Sigmoid colon (tissue), 6 donors: ENCODE measurements at regions not wholly inside any gene's neighbourhood (a gene's known extent, or its start where the extent isn't known, plus 50 kb on each side); places are given as distances from the start of the nearest gene placed in this dataset.

ENCODE experiments used
- DNase-seq: peaks from one replicate; pipeline ENCODE4 v3.0.0-alpha.2; 2019
- H3K27ac ChIP-seq, 4 donors: fragments of 200-600 bp; sonication (generic); one replicate each; pipeline ENCODE4 v1.5.1; 2016 to 2019; ENCODE audit warnings: mild to moderate bottlenecking in 1 of 4
- H3K27me3 ChIP-seq, 3 donors: fragments of 200-600 bp; sonication (generic); one replicate each; pipeline ENCODE4 v1.5.1; 2019; ENCODE audit warnings: mild to moderate bottlenecking in 1 of 3
- H3K36me3 ChIP-seq, 4 donors: fragments of 200-600 bp; sonication (generic); one replicate each; pipeline ENCODE4 v1.5.1; 2016 to 2019
- H3K4me1 ChIP-seq, 4 donors: fragments of 200-600 bp; sonication (generic); one replicate each; pipeline ENCODE4 v1.5.1; 2017 to 2019
- H3K4me3 ChIP-seq, 4 donors: fragments of 200-600 bp; sonication (generic); one replicate each; pipeline ENCODE4 v1.5.1; 2017 to 2019; ENCODE audit warnings: mild to moderate bottlenecking in 2 of 4, moderate library complexity in 1 of 4
- H3K9me3 ChIP-seq, 4 donors: fragments of 200-600 bp in 3 of 4; sonication (generic) in 3 of 4; one replicate each; pipeline versions ENCODE4 v1.5.1 to v1.6.1; 2013 to 2019
- CTCF ChIP-seq, 4 experiments: fragments of 450-650 bp in 3 of 4; fragments of 200-600 bp in 1 of 4; IDR thresholded peaks; one replicate each; pipeline ENCODE4 v1.5.1; 2016 to 2019; ENCODE audit warnings: antibody characterized with exemption in 4 of 4, mild to moderate bottlenecking in 3 of 4, moderate library complexity in 2 of 4
- EP300 ChIP-seq, 4 donors: sonication (generic); formaldehyde crosslinking; IDR thresholded peaks; one replicate each; pipeline ENCODE4 v1.6.1; 2017; ENCODE audit warnings: antibody characterized with exemption in 4 of 4
- POLR2A ChIP-seq, 2 donors: fragments of 450-650 bp; IDR thresholded peaks; one replicate each; pipeline ENCODE4 v1.6.1; 2016; ENCODE audit warnings: antibody characterized with exemption in 2 of 2, mild to moderate bottlenecking in 2 of 2, moderate library complexity in 2 of 2
- POLR2AphosphoS5 ChIP-seq, 4 donors: sonication (generic); formaldehyde crosslinking; IDR thresholded peaks; one replicate each; pipeline ENCODE4 v1.6.1; 2017; ENCODE audit warnings: antibody characterized with exemption in 4 of 4
- WGBS, 2 donors: extraction: QIAGEN DNeasy Blood & Tissue Kit; methylation state at CpG; one replicate each; pipeline ENCODE4 v1.1.7; 2013; 5-methylcytosine and 5-hydroxymethylcytosine counted together
- intact Hi-C: fragments of 100-400 bp; cut with DNase I; formaldehyde crosslinking; loops from one replicate; pipeline ENCODE4 v1.15.1; 2023
- donor health status: healthy with polysubstance abuse.
- donor health status: healthy.

DNA sequence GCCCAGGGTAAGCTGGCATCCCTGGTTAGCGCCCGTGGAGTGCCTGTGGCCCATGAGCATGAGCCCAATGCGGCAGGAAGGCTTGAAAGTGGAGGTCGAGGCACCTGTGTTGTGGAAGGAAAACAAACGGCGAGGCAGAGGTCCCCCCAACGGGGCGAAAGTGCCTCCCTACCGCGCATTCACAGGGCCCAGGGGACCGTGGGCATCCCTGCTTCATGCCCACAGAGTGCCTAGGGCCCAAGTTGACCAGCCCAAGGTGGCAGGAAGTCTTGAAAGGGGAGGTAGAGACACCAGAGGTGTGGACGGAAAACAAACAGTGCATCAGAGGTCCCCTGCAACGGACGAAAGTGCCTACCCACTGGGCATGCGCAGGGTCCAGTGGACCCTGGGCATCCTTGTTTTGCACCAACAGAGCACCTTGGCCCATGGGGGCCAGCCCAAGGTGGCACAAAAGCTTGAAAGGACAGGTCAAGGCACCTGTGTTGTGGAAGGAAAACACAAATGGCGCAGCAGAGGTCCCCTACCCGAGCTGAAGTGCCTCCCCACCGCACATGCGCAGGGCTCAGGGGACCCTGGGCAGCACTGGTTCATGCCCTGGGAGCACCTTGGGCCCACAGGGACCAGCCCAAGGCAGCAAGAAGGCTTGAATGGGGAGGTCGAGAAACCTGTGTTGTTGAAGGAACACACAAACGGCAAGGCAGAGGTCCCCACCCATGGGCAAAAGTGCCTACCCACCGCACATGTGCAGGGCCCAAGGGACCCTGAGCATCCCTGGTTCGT lies 377.5 kb downstream of the ALG10 start:
- peaks cover 3 to 23% (median 4%) of the 10 kb centered on the region in 4 donors for H3K9me3 ChIP-seq
- intact Hi-C loops: no loop called here
- TF ChIP-seq POLR2A (IDR thresholded peaks at IDR 0.05) (no peak), CTCF (IDR thresholded peaks at IDR 0.05) (no peak), EP300 (IDR thresholded peaks at IDR 0.05) (no peak), POLR2AphosphoS5 (IDR thresholded peaks at IDR 0.05) (no peak)
- no peaks in the 10 kb centered on the region for H3K4me1 ChIP-seq
- H3K36me3 ChIP-seq: no peaks in the 10 kb centered on the region
- peaks cover 0 to 10% (median 0%) of the 10 kb centered on the region in 3 donors for H3K27me3 ChIP-seq
- H3K4me3 ChIP-seq: no peak overlapping the region
- no peak overlapping the region for H3K27ac ChIP-seq
- peak; percentile 45 for DNase-seq
- WGBS, 2 donors: 73 to 75% methylated on average over 23 of the region's 23 CpGs

- 78 to 82% methylated on average over 12 of the region's 12 CpGs for WGBS, 2 donors
- no peaks in the 10 kb centered on the region for H3K36me3 ChIP-seq
- H3K4me3 ChIP-seq: no peak overlapping the region
- H3K9me3 ChIP-seq: peaks cover 4 to 25% (median 6%) of the 10 kb centered on the region in 4 donors
- peak; percentile 59 for DNase-seq
- intact Hi-C loops: no loop called here
- no peak overlapping the region for H3K27ac ChIP-seq
- H3K27me3 ChIP-seq: peaks cover 0 to 4% (median 0%) of the 10 kb centered on the region in 3 donors
- H3K4me1 ChIP-seq: no peaks in the 10 kb centered on the region
- TF ChIP-seq EP300 (IDR thresholded peaks at IDR 0.05) (no peak), CTCF (IDR thresholded peaks at IDR 0.05) (no peak), POLR2AphosphoS5 (IDR thresholded peaks at IDR 0.05) (no peak), POLR2A (IDR thresholded peaks at IDR 0.05) (no peak)
Measured at GRCh38 chr12:34400411-34400881, 378.1 kb downstream of the ALG10 start.

DNA sequence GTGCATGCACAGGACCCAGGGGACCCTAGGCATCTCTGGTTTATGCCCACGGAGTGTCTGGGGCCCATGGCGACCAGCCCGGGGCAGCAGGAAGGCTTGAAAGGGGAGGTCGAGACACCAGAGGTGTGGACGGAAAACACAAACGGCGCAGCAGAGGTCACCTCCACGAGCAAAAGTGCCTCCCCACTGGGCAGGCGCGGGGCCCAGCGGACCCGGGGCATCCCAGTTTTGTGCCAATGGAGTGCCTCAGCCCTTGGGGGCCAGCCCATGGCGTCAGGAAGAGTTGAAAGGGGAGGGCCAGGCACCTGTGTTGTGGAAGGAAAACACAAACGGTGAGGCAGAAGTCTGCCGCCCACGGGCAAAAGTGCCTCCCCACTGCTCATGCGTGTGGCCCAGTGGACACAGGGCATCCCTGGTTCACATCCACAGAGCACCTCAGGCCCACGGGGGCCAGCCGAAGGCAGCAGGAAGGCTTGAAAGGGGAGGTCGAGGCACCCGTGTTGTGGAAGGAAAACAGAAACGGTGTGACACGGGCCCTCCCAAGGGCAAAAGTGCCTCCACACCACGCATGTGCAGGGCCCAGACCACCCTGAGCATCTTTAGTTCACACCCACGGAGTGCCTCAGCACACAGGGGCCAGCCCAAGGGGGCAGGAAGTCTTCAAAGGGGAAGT lies 378.8 kb downstream of the ALG10 start:
- no peak overlapping the region for H3K27ac ChIP-seq
- TF ChIP-seq EP300 (IDR thresholded peaks at IDR 0.05) (no peak), POLR2A (IDR thresholded peaks at IDR 0.05) (no peak), CTCF (IDR thresholded peaks at IDR 0.05) (no peak), POLR2AphosphoS5 (IDR thresholded peaks at IDR 0.05) (no peak)
- intact Hi-C loops: no loop called here
- DNase-seq: peak; percentile 32
- H3K4me1 ChIP-seq: no peaks in the 10 kb centered on the region
- 72 to 74% methylated on average over 25 of the region's 25 CpGs for WGBS, 2 donors
- no peak overlapping the region for H3K4me3 ChIP-seq
- H3K9me3 ChIP-seq: peaks cover 4 to 27% (median 12%) of the 10 kb centered on the region in 4 donors
- peaks cover 0 to 4% (median 0%) of the 10 kb centered on the region in 3 donors for H3K27me3 ChIP-seq
- H3K36me3 ChIP-seq: no peaks in the 10 kb centered on the region

GRCh38 chr12:34401659-34402227 lies 379.4 kb downstream of the ALG10 start:
- Histone ChIP-seq H3K4me1 (no peaks in the 10 kb centered on the region), H3K9me3 (peaks cover 8 to 32% (median 17%) of the 10 kb centered on the region in 4 donors), H3K27ac (no peak overlapping the region), H3K27me3 (peaks cover 0 to 4% (median 0%) of the 10 kb centered on the region in 3 donors), H3K36me3 (no peaks in the 10 kb centered on the region), H3K4me3 (no peak overlapping the region)
- 58 to 64% methylated on average over 28 of the region's 28 CpGs for WGBS, 2 donors
- TF ChIP-seq POLR2A (IDR thresholded peaks at IDR 0.05): no peak
- TF ChIP-seq POLR2AphosphoS5 (IDR thresholded peaks at IDR 0.05): no peak
- TF ChIP-seq CTCF (IDR thresholded peaks at IDR 0.05): no peak
- no peak for TF ChIP-seq EP300 (IDR thresholded peaks at IDR 0.05)
- intact Hi-C loops: no loop called here
- peak; percentile 56 for DNase-seq
